Esophagus squamous epithelium (tissue), 4 donors: ENCODE measurements at regions not wholly inside any gene's neighbourhood (a gene's known extent, or its start where the extent isn't known, plus 50 kb on each side); places are given as distances from the start of the nearest gene placed in this dataset.

Experiments
- POLR2A ChIP-seq, 4 donors: fragments of 450-650 bp; IDR thresholded peaks; one replicate each; pipeline ENCODE4 v1.6.1; 2017; ENCODE audit warnings: antibody characterized with exemption in 4 of 4, mild to moderate bottlenecking in 4 of 4, moderate library complexity in 3 of 4
- TF ChIP-seq, protein P1 (sequence below), 6 experiments: fragments of 450-650 bp in 4 of 6; fragments of 200-600 bp in 2 of 6; sonication (generic) in 2 of 6; IDR thresholded peaks; one replicate each; pipeline ENCODE4 v1.5.1; 2016 to 2019; ENCODE audit warnings: antibody characterized with exemption in 6 of 6, mild to moderate bottlenecking in 4 of 6, moderate library complexity in 4 of 6

DNA sequence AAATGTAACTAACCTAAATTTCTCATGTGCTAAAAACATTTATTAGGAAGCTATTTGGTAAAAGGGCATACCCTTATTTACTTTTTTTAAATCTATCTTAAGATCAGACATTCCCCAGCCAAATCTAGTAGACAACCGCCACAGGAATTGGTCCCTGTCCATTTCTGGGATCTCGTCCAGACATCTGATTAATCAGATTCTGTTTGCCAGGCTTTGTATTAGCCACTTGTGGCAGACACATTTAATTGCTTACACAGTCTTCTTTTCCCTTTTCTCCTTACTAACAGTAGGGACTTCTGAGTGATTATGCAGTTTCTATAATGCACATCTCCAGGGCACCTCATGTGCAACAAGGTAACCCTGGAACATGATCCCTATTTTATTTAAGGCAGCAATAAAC lies 449.0 kb upstream of the RGS18 start:
- TF ChIP-seq, protein P1, sequence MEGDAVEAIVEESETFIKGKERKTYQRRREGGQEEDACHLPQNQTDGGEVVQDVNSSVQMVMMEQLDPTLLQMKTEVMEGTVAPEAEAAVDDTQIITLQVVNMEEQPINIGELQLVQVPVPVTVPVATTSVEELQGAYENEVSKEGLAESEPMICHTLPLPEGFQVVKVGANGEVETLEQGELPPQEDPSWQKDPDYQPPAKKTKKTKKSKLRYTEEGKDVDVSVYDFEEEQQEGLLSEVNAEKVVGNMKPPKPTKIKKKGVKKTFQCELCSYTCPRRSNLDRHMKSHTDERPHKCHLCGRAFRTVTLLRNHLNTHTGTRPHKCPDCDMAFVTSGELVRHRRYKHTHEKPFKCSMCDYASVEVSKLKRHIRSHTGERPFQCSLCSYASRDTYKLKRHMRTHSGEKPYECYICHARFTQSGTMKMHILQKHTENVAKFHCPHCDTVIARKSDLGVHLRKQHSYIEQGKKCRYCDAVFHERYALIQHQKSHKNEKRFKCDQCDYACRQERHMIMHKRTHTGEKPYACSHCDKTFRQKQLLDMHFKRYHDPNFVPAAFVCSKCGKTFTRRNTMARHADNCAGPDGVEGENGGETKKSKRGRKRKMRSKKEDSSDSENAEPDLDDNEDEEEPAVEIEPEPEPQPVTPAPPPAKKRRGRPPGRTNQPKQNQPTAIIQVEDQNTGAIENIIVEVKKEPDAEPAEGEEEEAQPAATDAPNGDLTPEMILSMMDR (IDR thresholded peaks at IDR 0.05), result no peak
- no peak for TF ChIP-seq POLR2A (IDR thresholded peaks at IDR 0.05)
